ENCODE measurements at regions not wholly inside any gene's neighbourhood (a gene's known extent, or its start where the extent isn't known, plus 50 kb on each side); places are given as distances from the start of the nearest gene placed in this dataset.

DNA sequence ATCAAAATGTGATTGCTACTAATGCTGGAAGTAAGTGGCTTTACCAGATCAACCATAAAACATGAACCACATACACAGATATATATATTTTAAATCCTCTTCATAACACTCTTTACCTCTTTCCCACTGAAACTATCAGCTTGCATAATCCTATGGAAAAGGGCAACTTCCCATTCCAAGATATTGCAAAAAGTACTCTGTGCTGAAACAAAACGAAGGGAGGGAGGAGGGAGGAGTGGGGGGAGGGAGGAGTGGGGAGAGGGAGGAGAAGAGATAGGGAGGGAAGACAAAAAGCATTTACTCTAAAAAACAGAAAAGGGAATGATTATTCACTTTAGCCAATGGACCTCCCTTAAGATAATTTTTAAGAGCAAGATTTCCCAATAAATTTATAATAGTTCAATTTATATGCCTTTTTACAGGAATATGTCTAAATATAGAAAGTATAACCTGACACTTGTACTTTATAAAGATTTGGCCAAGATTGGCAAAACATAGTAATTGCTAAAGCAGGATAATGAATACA is 344.8 kb upstream of the NFE2L3 start:
- Histone ChIP-seq H3K4me3 (ENCODE audit: low read depth in 1 of 2, low read length in 2 of 2) (no peak overlapping the region), H3K27me3 (ENCODE audit: low read depth, low read length) (no peaks in the 10 kb centered on the region), H3K36me3 (ENCODE audit: control insufficient read depth in 1 of 2, insufficient read depth in 2 of 2, low read length in 2 of 2) (no peaks in the 10 kb centered on the region), H3K27ac (ENCODE audit: low read length) (no peak overlapping the region), H3K9me3 (ENCODE audit: control insufficient read depth in 1 of 2, low read length in 2 of 2) (no peaks in the 10 kb centered on the region), H3K4me1 (ENCODE audit: control insufficient read depth in 1 of 2, insufficient read depth in 2 of 2, low read length in 2 of 2) (peaks cover 0 to 13% of the 10 kb centered on the region in 2 donors)

DNA sequence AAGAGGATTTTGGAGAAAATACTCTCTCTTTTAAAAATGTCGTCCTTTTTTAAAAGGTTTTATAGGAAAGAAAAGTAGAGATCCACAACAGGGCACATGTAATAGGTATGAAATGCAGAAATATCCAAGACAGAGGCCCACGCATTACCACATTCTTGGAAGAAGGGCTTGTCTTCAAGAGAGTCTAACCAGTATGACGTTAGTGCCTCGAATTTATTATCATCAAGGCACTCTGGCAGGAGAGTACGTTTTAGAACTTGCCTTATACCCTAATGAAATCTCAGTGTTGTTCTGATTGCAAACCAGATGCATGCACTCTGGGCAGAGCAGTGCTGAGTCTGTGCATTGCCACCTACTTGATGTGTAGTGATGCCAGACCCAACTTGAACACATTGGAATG is 342.6 kb upstream of the NFE2L3 start:
- H3K9me3 ChIP-seq (ENCODE audit: control insufficient read depth in 1 of 2, low read length in 2 of 2), result no peaks in the 10 kb centered on the region
- no peaks in the 10 kb centered on the region for H3K36me3 ChIP-seq (ENCODE audit: control insufficient read depth in 1 of 2, insufficient read depth in 2 of 2, low read length in 2 of 2)
- H3K27me3 ChIP-seq (ENCODE audit: low read depth, low read length), result no peaks in the 10 kb centered on the region
- no peak overlapping the region for H3K4me3 ChIP-seq (ENCODE audit: low read depth in 1 of 2, low read length in 2 of 2)
- peaks cover 0 to 13% of the 10 kb centered on the region in 2 donors for H3K4me1 ChIP-seq (ENCODE audit: control insufficient read depth in 1 of 2, insufficient read depth in 2 of 2, low read length in 2 of 2)
- H3K27ac ChIP-seq (ENCODE audit: low read length), result no peak overlapping the region

DNA sequence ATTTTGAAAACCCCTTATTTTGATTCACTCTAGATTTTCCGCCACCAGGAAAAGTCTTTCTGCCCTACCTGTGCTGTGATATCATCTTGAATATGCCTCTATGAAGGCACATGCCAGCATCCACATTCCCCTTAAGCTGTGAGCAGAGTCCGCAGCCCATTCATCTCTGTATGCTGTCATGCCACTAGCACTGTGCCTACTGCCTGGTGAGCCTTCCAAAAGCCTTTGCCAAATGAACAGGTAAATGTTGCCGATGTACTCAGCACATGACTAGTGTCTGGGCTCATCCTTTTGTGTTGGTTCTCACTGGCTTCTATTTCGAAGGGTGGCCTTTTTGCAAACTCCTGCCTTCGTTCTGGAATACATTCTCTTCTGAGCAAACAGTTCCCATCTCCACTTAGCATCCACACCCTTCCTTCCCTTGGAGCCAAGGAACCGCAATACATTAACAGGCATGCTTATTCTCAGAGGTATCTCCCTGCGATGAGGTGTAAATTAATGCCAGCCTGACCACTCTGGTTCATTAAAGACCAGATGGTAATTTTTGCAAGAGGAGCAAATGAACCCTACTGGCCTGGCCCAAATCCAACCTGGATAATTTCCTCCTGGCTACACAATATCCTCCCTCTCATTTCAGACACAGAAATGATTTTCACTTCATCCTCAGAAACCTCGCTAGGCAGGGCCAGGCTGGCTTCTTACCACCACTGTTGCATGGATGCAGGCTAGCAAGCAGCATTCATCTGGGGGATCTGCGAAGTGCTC is 339.7 kb upstream of the NFE2L3 start:
- H3K27ac ChIP-seq (ENCODE audit: low read length), result no peak overlapping the region
- H3K36me3 ChIP-seq (ENCODE audit: control insufficient read depth in 1 of 2, insufficient read depth in 2 of 2, low read length in 2 of 2), result no peaks in the 10 kb centered on the region
- H3K4me3 ChIP-seq (ENCODE audit: low read depth in 1 of 2, low read length in 2 of 2), result no peak overlapping the region
- peaks cover 0 to 6% of the 10 kb centered on the region in 2 donors for H3K4me1 ChIP-seq (ENCODE audit: control insufficient read depth in 1 of 2, insufficient read depth in 2 of 2, low read length in 2 of 2)
- H3K9me3 ChIP-seq (ENCODE audit: control insufficient read depth in 1 of 2, low read length in 2 of 2), result no peaks in the 10 kb centered on the region
- H3K27me3 ChIP-seq (ENCODE audit: low read depth, low read length), result no peaks in the 10 kb centered on the region

DNA sequence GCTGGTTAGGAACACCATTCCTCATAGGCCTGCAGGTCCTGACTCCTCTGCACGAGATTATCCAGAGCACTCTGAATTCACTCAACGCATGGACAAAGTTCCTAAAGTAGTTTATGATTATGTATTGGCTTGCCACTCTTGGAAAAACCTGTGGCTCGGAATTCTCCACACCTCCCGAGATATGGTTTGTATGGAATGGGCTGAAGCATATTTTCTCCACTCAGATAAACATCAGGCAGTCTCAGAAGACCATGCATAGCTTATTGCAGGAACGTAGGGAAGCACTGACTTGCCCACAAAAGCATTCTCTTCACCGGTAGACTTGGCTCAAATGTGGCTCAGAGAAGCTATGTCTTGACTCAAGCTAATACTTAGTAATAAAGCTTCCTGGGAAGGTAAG is 338.6 kb upstream of the NFE2L3 start:
- Histone ChIP-seq H3K4me1 (ENCODE audit: control insufficient read depth in 1 of 2, insufficient read depth in 2 of 2, low read length in 2 of 2) (peaks cover 0 to 11% of the 10 kb centered on the region in 2 donors), H3K4me3 (ENCODE audit: low read depth in 1 of 2, low read length in 2 of 2) (no peak overlapping the region), H3K27ac (ENCODE audit: low read length) (no peak overlapping the region), H3K27me3 (ENCODE audit: low read depth, low read length) (no peaks in the 10 kb centered on the region), H3K36me3 (ENCODE audit: control insufficient read depth in 1 of 2, insufficient read depth in 2 of 2, low read length in 2 of 2) (no peaks in the 10 kb centered on the region), H3K9me3 (ENCODE audit: control insufficient read depth in 1 of 2, low read length in 2 of 2) (no peaks in the 10 kb centered on the region)

DNA sequence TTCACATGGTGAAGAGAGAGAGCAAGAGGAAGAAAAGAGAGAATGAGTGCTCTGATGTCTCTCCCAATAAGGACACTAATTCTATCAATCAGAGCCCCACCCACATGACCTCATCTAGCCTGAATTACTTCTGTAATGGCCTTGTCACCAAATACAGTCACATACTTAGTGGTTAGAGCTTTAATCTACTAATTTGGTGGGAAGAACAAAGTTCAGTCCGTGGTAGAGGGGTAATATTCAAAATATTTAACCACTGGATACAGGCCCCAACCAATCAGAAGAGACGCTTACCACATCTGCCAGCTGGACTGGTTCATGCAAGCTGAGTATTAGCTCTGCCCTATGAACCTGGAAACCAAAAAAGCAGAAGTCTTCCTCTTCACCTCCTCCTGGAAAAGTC is 336.3 kb upstream of the NFE2L3 start:
- no peaks in the 10 kb centered on the region for H3K36me3 ChIP-seq (ENCODE audit: control insufficient read depth in 1 of 2, insufficient read depth in 2 of 2, low read length in 2 of 2)
- no peak overlapping the region for H3K27ac ChIP-seq (ENCODE audit: low read length)
- H3K9me3 ChIP-seq (ENCODE audit: control insufficient read depth in 1 of 2, low read length in 2 of 2), result no peaks in the 10 kb centered on the region
- H3K4me3 ChIP-seq (ENCODE audit: low read depth in 1 of 2, low read length in 2 of 2), result no peak overlapping the region
- peaks cover 0 to 7% of the 10 kb centered on the region in 2 donors for H3K4me1 ChIP-seq (ENCODE audit: control insufficient read depth in 1 of 2, insufficient read depth in 2 of 2, low read length in 2 of 2)
- no peaks in the 10 kb centered on the region for H3K27me3 ChIP-seq (ENCODE audit: low read depth, low read length)

DNA sequence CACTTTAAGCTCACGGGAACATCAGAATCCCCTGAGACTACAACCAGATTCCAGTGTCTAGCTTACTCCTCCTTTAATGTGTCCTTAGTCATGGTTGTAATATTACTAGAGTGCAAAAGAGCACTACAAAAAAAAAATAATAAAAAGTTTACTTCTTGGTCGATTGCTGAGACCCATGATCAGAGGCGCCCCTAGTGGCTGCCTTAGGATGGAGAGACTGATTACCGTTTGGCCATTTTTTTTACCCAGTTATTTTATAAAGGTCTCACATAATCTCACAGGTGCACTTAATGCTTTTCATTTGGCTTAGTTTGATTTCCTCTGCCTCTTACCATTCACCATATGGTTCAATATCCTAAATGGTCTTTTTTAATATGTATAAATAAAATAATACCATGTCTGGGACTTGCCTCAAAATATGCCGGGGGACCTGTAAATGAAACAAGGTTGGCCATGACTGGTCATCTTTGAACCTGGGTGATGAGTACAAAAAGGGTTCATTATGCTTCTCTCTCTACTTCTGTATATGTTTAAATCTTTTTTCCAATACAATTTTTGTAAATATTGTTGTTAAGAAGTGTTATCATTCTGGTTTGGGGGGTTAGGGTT is 331.5 kb upstream of the NFE2L3 start:
- Histone ChIP-seq H3K4me3 (ENCODE audit: low read depth in 1 of 2, low read length in 2 of 2) (no peak overlapping the region), H3K27me3 (ENCODE audit: low read depth, low read length) (no peaks in the 10 kb centered on the region), H3K9me3 (ENCODE audit: control insufficient read depth in 1 of 2, low read length in 2 of 2) (no peaks in the 10 kb centered on the region), H3K36me3 (ENCODE audit: control insufficient read depth in 1 of 2, insufficient read depth in 2 of 2, low read length in 2 of 2) (no peaks in the 10 kb centered on the region), H3K27ac (ENCODE audit: low read length) (no peak overlapping the region), H3K4me1 (ENCODE audit: control insufficient read depth in 1 of 2, insufficient read depth in 2 of 2, low read length in 2 of 2) (peaks cover 0 to 5% of the 10 kb centered on the region in 2 donors)

DNA sequence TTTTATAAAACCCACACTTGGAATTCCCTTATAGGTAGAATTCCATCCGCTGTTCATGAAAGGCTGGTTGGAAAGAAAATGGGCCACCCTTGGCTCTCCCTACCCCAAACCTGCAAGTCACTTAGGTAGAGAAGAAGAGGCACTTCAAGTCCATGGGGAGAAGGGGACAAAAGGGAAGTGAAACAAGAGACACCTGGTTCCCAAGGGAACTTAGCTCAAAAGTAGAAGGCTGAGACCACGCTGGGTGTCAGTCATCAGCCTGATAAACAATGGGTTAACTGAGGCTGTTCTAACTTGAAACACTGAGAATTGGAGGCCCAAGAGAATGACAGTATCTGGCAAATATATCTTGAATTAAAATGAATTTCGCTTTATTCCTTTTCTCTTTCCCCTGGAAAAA is 330.8 kb upstream of the NFE2L3 start:
- H3K27me3 ChIP-seq (ENCODE audit: low read depth, low read length), result no peaks in the 10 kb centered on the region
- H3K4me1 ChIP-seq (ENCODE audit: control insufficient read depth in 1 of 2, insufficient read depth in 2 of 2, low read length in 2 of 2), result peaks cover 0 to 5% of the 10 kb centered on the region in 2 donors
- no peaks in the 10 kb centered on the region for H3K9me3 ChIP-seq (ENCODE audit: control insufficient read depth in 1 of 2, low read length in 2 of 2)
- H3K27ac ChIP-seq (ENCODE audit: low read length), result no peak overlapping the region
- no peak overlapping the region for H3K4me3 ChIP-seq (ENCODE audit: low read depth in 1 of 2, low read length in 2 of 2)
- H3K36me3 ChIP-seq (ENCODE audit: control insufficient read depth in 1 of 2, insufficient read depth in 2 of 2, low read length in 2 of 2), result no peaks in the 10 kb centered on the region

DNA sequence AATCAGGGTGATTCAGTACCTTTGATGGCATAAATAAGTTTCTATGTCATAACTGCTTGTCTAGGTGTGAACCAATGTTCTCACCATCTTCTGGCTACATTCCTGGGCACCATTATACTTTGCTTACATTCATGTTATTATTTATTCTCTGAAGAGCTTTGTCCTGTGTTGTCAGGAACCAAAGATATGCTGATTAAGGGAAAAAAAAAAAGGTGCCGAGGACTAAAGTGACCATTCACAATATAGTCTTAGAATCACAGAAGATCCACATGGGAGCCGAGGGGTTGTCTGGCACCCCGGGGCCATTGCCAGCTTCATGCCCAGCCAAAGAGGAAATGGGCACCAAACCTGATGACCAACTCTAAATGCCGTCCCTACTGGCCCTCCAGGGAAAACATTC is 329.2 kb upstream of the NFE2L3 start:
- Histone ChIP-seq H3K36me3 (ENCODE audit: control insufficient read depth in 1 of 2, insufficient read depth in 2 of 2, low read length in 2 of 2) (no peaks in the 10 kb centered on the region), H3K9me3 (ENCODE audit: control insufficient read depth in 1 of 2, low read length in 2 of 2) (no peaks in the 10 kb centered on the region), H3K27me3 (ENCODE audit: low read depth, low read length) (no peaks in the 10 kb centered on the region), H3K4me1 (ENCODE audit: control insufficient read depth in 1 of 2, insufficient read depth in 2 of 2, low read length in 2 of 2) (peaks cover 0 to 4% of the 10 kb centered on the region in 2 donors), H3K27ac (ENCODE audit: low read length) (no peak overlapping the region), H3K4me3 (ENCODE audit: low read depth in 1 of 2, low read length in 2 of 2) (no peak overlapping the region)

DNA sequence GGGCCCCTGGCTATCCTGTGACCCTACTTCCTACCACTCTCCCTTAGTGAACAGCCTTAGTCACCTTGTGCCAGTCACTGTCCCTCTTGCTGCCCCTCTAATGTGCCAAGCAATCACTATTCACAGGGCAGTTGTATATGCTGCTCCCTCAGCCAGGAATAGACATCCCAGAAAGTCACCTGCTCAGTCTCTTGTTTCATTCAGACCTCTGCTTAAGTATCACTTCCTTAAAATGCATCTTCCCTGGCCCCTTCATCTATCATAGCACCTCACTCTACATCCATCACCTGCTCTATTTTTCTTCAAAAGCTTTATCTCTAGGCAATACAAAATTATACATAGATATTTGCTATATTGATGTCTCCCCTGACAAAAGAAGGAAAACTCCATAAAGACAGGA is 328.4 kb upstream of the NFE2L3 start:
- H3K4me3 ChIP-seq (ENCODE audit: low read depth in 1 of 2, low read length in 2 of 2), result no peak overlapping the region
- no peaks in the 10 kb centered on the region for H3K4me1 ChIP-seq (ENCODE audit: control insufficient read depth in 1 of 2, insufficient read depth in 2 of 2, low read length in 2 of 2)
- H3K27ac ChIP-seq (ENCODE audit: low read length), result no peak overlapping the region
- H3K27me3 ChIP-seq (ENCODE audit: low read depth, low read length), result no peaks in the 10 kb centered on the region
- no peaks in the 10 kb centered on the region for H3K36me3 ChIP-seq (ENCODE audit: control insufficient read depth in 1 of 2, insufficient read depth in 2 of 2, low read length in 2 of 2)
- H3K9me3 ChIP-seq (ENCODE audit: control insufficient read depth in 1 of 2, low read length in 2 of 2), result no peaks in the 10 kb centered on the region

DNA sequence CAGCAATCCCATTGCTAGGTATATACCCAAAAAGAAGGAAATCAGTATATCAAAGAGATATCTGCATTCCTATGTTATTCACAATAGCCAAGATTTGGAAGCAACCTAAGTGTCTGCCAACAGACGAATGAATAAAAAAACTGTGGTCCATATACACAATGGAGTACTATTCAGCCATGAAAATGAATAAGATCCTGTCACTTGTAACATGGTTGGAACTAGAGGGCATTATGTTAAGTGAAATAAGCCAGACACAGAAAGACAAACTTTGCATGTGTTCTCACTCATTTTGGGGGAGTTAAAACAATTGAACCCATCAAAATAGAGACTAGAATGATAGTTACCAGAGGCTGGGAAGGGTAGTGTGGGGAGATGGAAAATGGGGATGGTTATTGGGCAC is 323.5 kb upstream of the NFE2L3 start:
- Histone ChIP-seq H3K36me3 (ENCODE audit: control insufficient read depth in 1 of 2, insufficient read depth in 2 of 2, low read length in 2 of 2) (no peaks in the 10 kb centered on the region), H3K4me1 (ENCODE audit: control insufficient read depth in 1 of 2, insufficient read depth in 2 of 2, low read length in 2 of 2) (peaks cover 7 to 20% of the 10 kb centered on the region in 2 donors), H3K9me3 (ENCODE audit: control insufficient read depth in 1 of 2, low read length in 2 of 2) (no peaks in the 10 kb centered on the region), H3K27me3 (ENCODE audit: low read depth, low read length) (no peaks in the 10 kb centered on the region), H3K4me3 (ENCODE audit: low read depth in 1 of 2, low read length in 2 of 2) (no peak overlapping the region), H3K27ac (ENCODE audit: low read length) (no peak overlapping the region)

DNA sequence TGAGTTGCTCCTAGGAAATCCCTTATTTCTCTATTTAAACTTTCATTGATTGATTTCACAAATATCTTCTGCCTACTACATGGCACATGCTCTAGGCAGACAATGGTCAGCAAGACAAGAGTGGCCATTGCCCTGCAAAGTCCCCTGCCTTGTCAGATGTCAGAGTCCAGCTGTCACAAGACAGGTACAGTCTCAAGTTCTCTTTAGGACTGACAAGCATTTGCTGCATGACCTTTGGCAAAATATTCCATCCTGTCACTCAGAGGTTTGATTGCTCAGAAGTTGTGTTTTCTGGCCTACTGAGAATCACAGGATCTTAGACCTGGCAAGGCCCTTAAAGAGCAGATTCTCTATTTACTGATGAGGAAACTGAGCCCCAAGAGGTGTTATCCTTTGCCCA is 322.3 kb upstream of the NFE2L3 start:
- Histone ChIP-seq H3K9me3 (ENCODE audit: control insufficient read depth in 1 of 2, low read length in 2 of 2) (no peaks in the 10 kb centered on the region), H3K27me3 (ENCODE audit: low read depth, low read length) (no peaks in the 10 kb centered on the region), H3K4me3 (ENCODE audit: low read depth in 1 of 2, low read length in 2 of 2) (no peak overlapping the region), H3K27ac (ENCODE audit: low read length) (no peak overlapping the region), H3K4me1 (ENCODE audit: control insufficient read depth in 1 of 2, insufficient read depth in 2 of 2, low read length in 2 of 2) (peaks cover 7 to 20% of the 10 kb centered on the region in 2 donors), H3K36me3 (ENCODE audit: control insufficient read depth in 1 of 2, insufficient read depth in 2 of 2, low read length in 2 of 2) (no peaks in the 10 kb centered on the region)

Data from muscle layer of duodenum (tissue), 2 donors.